ENCODE measurements at regions not wholly inside any gene's neighbourhood (a gene's known extent, or its start where the extent isn't known, plus 50 kb on each side); places are given as distances from the start of the nearest gene placed in this dataset.

- DNase-seq (ENCODE audit: low read depth in 4 of 4, low spot score in 2 of 4): no peak
Observed at GRCh38 chr2:240309214-240309613, 126.2 kb upstream of the GPC1 start.

GRCh38 chr2:240310201-240310600 lies 125.3 kb upstream of the GPC1 start:
- DNase-seq (ENCODE audit: low read depth in 4 of 4, low spot score in 2 of 4): no peak

- no peak for DNase-seq (ENCODE audit: low read depth in 4 of 4, low spot score in 2 of 4)
Observed at GRCh38 chr2:240310645-240311044, 124.8 kb upstream of the GPC1 start.

GRCh38 chr2:240311821-240312220 lies 123.6 kb upstream of the GPC1 start:
- DNase-seq (ENCODE audit: low read depth in 4 of 4, low spot score in 2 of 4): no peak

GRCh38 chr2:240319221-240319854 lies 116.1 kb upstream of the GPC1 start:
- no peak for DNase-seq (ENCODE audit: low read depth in 4 of 4, low spot score in 2 of 4)

- no peak for DNase-seq (ENCODE audit: low read depth in 4 of 4, low spot score in 2 of 4)
Observed at GRCh38 chr2:240319855-240320203, 115.6 kb upstream of the GPC1 start.

GRCh38 chr2:240320204-240320993 lies 115.1 kb upstream of the GPC1 start:
- no peak for DNase-seq (ENCODE audit: low read depth in 4 of 4, low spot score in 2 of 4)

- DNase-seq (ENCODE audit: low read depth in 4 of 4, low spot score in 2 of 4): no peak
Observed at GRCh38 chr2:240322231-240322955, 113.1 kb upstream of the GPC1 start.

GRCh38 chr2:240322991-240323390 lies 112.5 kb upstream of the GPC1 start:
- DNase-seq (ENCODE audit: low read depth in 4 of 4, low spot score in 2 of 4): no peak

GRCh38 chr2:240323601-240324291 lies 111.7 kb upstream of the GPC1 start:
- no peak for DNase-seq (ENCODE audit: low read depth in 4 of 4, low spot score in 2 of 4)

- no peak for DNase-seq (ENCODE audit: low read depth in 4 of 4, low spot score in 2 of 4)
Observed at GRCh38 chr2:240324312-240325015, 111.0 kb upstream of the GPC1 start.

- DNase-seq (ENCODE audit: low read depth in 4 of 4, low spot score in 2 of 4): no peak
Observed at GRCh38 chr2:240325016-240326007, 110.2 kb upstream of the GPC1 start.

- no peak for DNase-seq (ENCODE audit: low read depth in 4 of 4, low spot score in 2 of 4)
Observed at GRCh38 chr2:240326246-240326645, 109.2 kb upstream of the GPC1 start.

- no peak for DNase-seq (ENCODE audit: low read depth in 4 of 4, low spot score in 2 of 4)
Observed at GRCh38 chr2:240326886-240327285, 108.6 kb upstream of the GPC1 start.

GRCh38 chr2:240327566-240327965 lies 107.9 kb upstream of the GPC1 start:
- no peak for DNase-seq (ENCODE audit: low read depth in 4 of 4, low spot score in 2 of 4)

GRCh38 chr2:240328526-240328925 lies 106.9 kb upstream of the GPC1 start:
- no peak for DNase-seq (ENCODE audit: low read depth in 4 of 4, low spot score in 2 of 4)

GRCh38 chr2:240329116-240329665 lies 106.3 kb upstream of the GPC1 start:
- no peak for DNase-seq (ENCODE audit: low read depth in 4 of 4, low spot score in 2 of 4)

GRCh38 chr2:240329778-240330177 lies 105.7 kb upstream of the GPC1 start:
- DNase-seq (ENCODE audit: low read depth in 4 of 4, low spot score in 2 of 4): no peak

GRCh38 chr2:240333985-240334384 lies 101.5 kb upstream of the GPC1 start:
- no peak for DNase-seq (ENCODE audit: low read depth in 4 of 4, low spot score in 2 of 4)
